IMR-90 (cell line): ENCODE measurements at regions not wholly inside any gene's neighbourhood (a gene's known extent, or its start where the extent isn't known, plus 50 kb on each side); places are given as distances from the start of the nearest gene placed in this dataset.

Source experiments
- ATAC-seq: fragments of 200-7000 bp; cut with Tn5 transposase; 2 replicates; pipeline ENCODE4 v1.9.1; 2020; ENCODE audit warnings: low read depth, mild to moderate bottlenecking, moderate library complexity
- BruUV-seq: library from RNA; stranded (reverse); fragments of 400-500 nt; replicated peaks from 2 replicates; lab custom pipeline; 2021; lab: Mats Ljungman, UMichigan
- CTCF ChIA-PET: fragments of 300-600 bp; formaldehyde crosslinking; extraction: SDS; loops from one replicate; lab custom pipeline; 2021; ENCODE audit warnings: antibody characterized with exemption; lab: Yijun Ruan, JAX
- POLR2A ChIA-PET: fragments of 300-600 bp; sonication (Branson Sonifier 250); formaldehyde crosslinking; loops from one replicate; lab custom pipeline; 2022; ENCODE audit warnings: antibody characterized with exemption; ENCODE audit not compliant: unreplicated experiment; lab: Charles Lee
- DNase-seq: peaks from one replicate; pipeline ENCODE4 v3.0.0; 2013
- H2AFZ ChIP-seq: replicated peaks from 2 replicates; pipeline ENCODE3; 2013; ENCODE audit warnings: low read length, mild to moderate bottlenecking; ENCODE audit not compliant: poor library complexity
- H2AK5ac ChIP-seq: 2 replicates; pipeline ENCODE4 v1.6.1; 2013; ENCODE audit warnings: low read depth, low read length, inconsistent platforms
- H2AK9ac ChIP-seq: replicated peaks from 2 replicates; pipeline ENCODE3; 2013; ENCODE audit warnings: mild to moderate bottlenecking, low read depth, low read length, moderate library complexity; ENCODE audit not compliant: poor library complexity
- H2BK120ac ChIP-seq: 2 replicates; pipeline ENCODE4 v1.6.1; 2013; ENCODE audit warnings: low read depth, low read length, inconsistent platforms
- H2BK15ac ChIP-seq: 3 replicates; pipeline ENCODE4 v1.6.1; 2013; ENCODE audit warnings: low read depth, low read length, inconsistent platforms
- H2BK20ac ChIP-seq: 2 replicates; pipeline ENCODE4 v1.6.1; 2013; ENCODE audit warnings: low read depth, mild to moderate bottlenecking, inconsistent platforms, low read length, moderate library complexity
- H2BK5ac ChIP-seq: 2 replicates; pipeline ENCODE4 v1.6.1; 2013; ENCODE audit warnings: mild to moderate bottlenecking, low read depth, low read length, inconsistent platforms; ENCODE audit not compliant: poor library complexity, severe bottlenecking
- H3K14ac ChIP-seq: replicated peaks from 2 replicates; pipeline ENCODE4 v1.6.1; 2013; ENCODE audit warnings: low read depth, low read length, inconsistent platforms
- H3K18ac ChIP-seq: 2 replicates; pipeline ENCODE4 v1.6.1; 2013; ENCODE audit warnings: low read depth, low read length, control low read depth
- H3K23ac ChIP-seq: 2 replicates; pipeline ENCODE4 v1.6.1; 2013; ENCODE audit warnings: low read depth, low read length, inconsistent platforms
- H3K27ac ChIP-seq: 2 replicates; pipeline ENCODE4 v1.5.1; 2013; ENCODE audit warnings: mild to moderate bottlenecking, control low read depth, low read length; ENCODE audit not compliant: insufficient read depth
- H3K27me3 ChIP-seq: 2 replicates; pipeline ENCODE4 v1.6.1; 2013; ENCODE audit warnings: low read length; ENCODE audit not compliant: control insufficient read depth, insufficient read depth
- H3K36me3 ChIP-seq: 2 replicates; pipeline ENCODE4 v1.6.1; 2013; ENCODE audit warnings: low read length, mixed read lengths; ENCODE audit not compliant: control insufficient read depth, insufficient read depth
- H3K4ac ChIP-seq: 2 replicates; pipeline ENCODE4 v1.6.1; 2013; ENCODE audit warnings: low read depth, low read length, inconsistent platforms
- H3K4me1 ChIP-seq: 2 replicates; pipeline ENCODE4 v1.6.1; 2013; ENCODE audit warnings: low read length, mixed read lengths; ENCODE audit not compliant: control insufficient read depth, insufficient read depth
- H3K4me2 ChIP-seq: 2 replicates; pipeline ENCODE4 v1.6.1; 2013; ENCODE audit warnings: low read depth, mild to moderate bottlenecking, control low read depth, low read length, moderate library complexity
- H3K4me3 ChIP-seq: 2 replicates; pipeline ENCODE4 v1.5.1; 2013; ENCODE audit warnings: low read depth, mild to moderate bottlenecking, control low read depth, low read length, moderate library complexity; ENCODE audit not compliant: insufficient read depth
- H3K56ac ChIP-seq: 2 replicates; pipeline ENCODE4 v1.6.1; 2013; ENCODE audit warnings: low read length, inconsistent platforms; ENCODE audit not compliant: insufficient read depth; ENCODE audit errors: extremely low read depth
- H3K79me1 ChIP-seq, 2 experiments: 2 replicates each; pipeline ENCODE4 v1.6.1; 2013; ENCODE audit warnings: low read length in 2 of 2, inconsistent platforms in 1 of 2, low read depth in 1 of 2
- H3K9ac ChIP-seq: 2 replicates; pipeline ENCODE4 v1.6.1; 2013; ENCODE audit warnings: low read depth, low read length, control low read depth
- H3K9me1 ChIP-seq: 2 replicates; pipeline ENCODE4 v1.6.1; 2013; ENCODE audit warnings: low read length, inconsistent platforms; ENCODE audit not compliant: insufficient read depth
- H3K9me3 ChIP-seq: 2 replicates; pipeline ENCODE4 v1.6.1; 2013; ENCODE audit warnings: low read length; ENCODE audit not compliant: control insufficient read depth, insufficient read depth
- H4K20me1 ChIP-seq: 2 replicates; pipeline ENCODE4 v1.6.1; 2013; ENCODE audit warnings: low read length, inconsistent platforms; ENCODE audit not compliant: insufficient read depth
- H4K5ac ChIP-seq: 2 replicates; pipeline ENCODE4 v1.6.1; 2013; ENCODE audit warnings: mild to moderate bottlenecking, low read depth, low read length, control low read depth
- H4K8ac ChIP-seq, 2 experiments: 2 replicates each; pipeline ENCODE4 v1.6.1; 2013; ENCODE audit warnings: low read depth in 2 of 2, low read length in 2 of 2, control low read depth in 1 of 2, inconsistent platforms in 1 of 2
- H4K91ac ChIP-seq: 2 replicates; pipeline ENCODE4 v1.6.1; 2013; ENCODE audit warnings: low read depth, low read length, inconsistent platforms; ENCODE audit not compliant: insufficient read depth
- CEBPB ChIP-seq: IDR thresholded peaks from 2 replicates; pipeline ENCODE4 v1.6.1; 2012; ENCODE audit warnings: low read depth, low read length, improper control_type of control experiment
- CHD1 ChIP-seq: IDR thresholded peaks from 2 replicates; pipeline ENCODE4 v1.6.1; 2012; ENCODE audit warnings: low read depth, low read length, improper control_type of control experiment
- FOS ChIP-seq: fragments of 150-350 bp; IDR thresholded peaks from 2 replicates; pipeline ENCODE4 v1.6.1; 2016; ENCODE audit warnings: low read depth, low read length
- MAFK ChIP-seq: IDR thresholded peaks from 2 replicates; pipeline ENCODE4 v1.6.1; 2012; ENCODE audit warnings: low read depth, low read length, improper control_type of control experiment
- MAZ ChIP-seq: IDR thresholded peaks from 2 replicates; pipeline ENCODE4 v1.6.1; 2012; ENCODE audit warnings: low read depth, mild to moderate bottlenecking, low read length, improper control_type of control experiment, moderate library complexity, borderline replicate concordance
- MXI1 ChIP-seq: IDR thresholded peaks from 2 replicates; pipeline ENCODE4 v1.6.1; 2012; ENCODE audit warnings: low read depth, mild to moderate bottlenecking, low read length, moderate library complexity, borderline replicate concordance
- NFE2L2 ChIP-seq: fragments of 150-350 bp; IDR thresholded peaks from 2 replicates; pipeline ENCODE4 v1.6.1; 2016; ENCODE audit warnings: low read depth, mild to moderate bottlenecking, low read length
- RAD21 ChIP-seq: IDR thresholded peaks from 2 replicates; pipeline ENCODE4 v1.6.1; 2012; ENCODE audit warnings: low read length, improper control_type of control experiment
- RCOR1 ChIP-seq: IDR thresholded peaks from 2 replicates; pipeline ENCODE4 v1.6.1; 2012; ENCODE audit warnings: mild to moderate bottlenecking, low read length, improper control_type of control experiment; ENCODE audit not compliant: insufficient replicate concordance
- WGBS, 2 experiments: methylation state at CpG; one replicate each; pipeline versions ENCODE4 v1.1.5 to v1.1.7; 2013; ENCODE audit warnings: missing lambda C conversion rate in 2 of 2; ENCODE audit not compliant: insufficient read length in 1 of 2; ENCODE audit errors: extremely low coverage in 2 of 2; 5-methylcytosine and 5-hydroxymethylcytosine counted together
- dilution Hi-C: fragments of 300-500 bp; cut with HindIII; formaldehyde crosslinking; loops from one replicate; pipeline ENCODE4 v1.14.3; 2018; ENCODE audit warnings: low sequenced_read_pairs; ENCODE audit not compliant: unreplicated experiment
- in situ Hi-C: fragments of 300-500 bp; cut with MboI; formaldehyde crosslinking; loops from 3 replicates; pipeline ENCODE4 v1.14.3; 2019; ENCODE audit warnings: low sequenced_read_pairs, inconsistent platforms, mixed read lengths
- intact Hi-C: fragments of 100-400 bp; cut with micrococcal nuclease; formaldehyde crosslinking; loops from 2 replicates; pipeline ENCODE4 v1.10.0; 2022
- TF ChIP-seq, protein P1 (sequence below): fragments of 150-350 bp; IDR thresholded peaks from 2 replicates; pipeline ENCODE4 v1.6.1; 2017; ENCODE audit warnings: mild to moderate bottlenecking, antibody characterized with exemption, low read length, low read depth
- TF ChIP-seq, protein P2 (sequence below): fragments of 150-350 bp; IDR thresholded peaks from 2 replicates; pipeline ENCODE4 v1.6.1; 2016; ENCODE audit warnings: low read depth, mild to moderate bottlenecking, low read length, moderate library complexity, borderline replicate concordance
- TF ChIP-seq, protein P3 (sequence below): conservative IDR thresholded peaks from 2 replicates; pipeline ENCODE4 v1.5.1; 2012; ENCODE audit warnings: mild to moderate bottlenecking, low read depth, low read length, improper control_type of control experiment

DNA sequence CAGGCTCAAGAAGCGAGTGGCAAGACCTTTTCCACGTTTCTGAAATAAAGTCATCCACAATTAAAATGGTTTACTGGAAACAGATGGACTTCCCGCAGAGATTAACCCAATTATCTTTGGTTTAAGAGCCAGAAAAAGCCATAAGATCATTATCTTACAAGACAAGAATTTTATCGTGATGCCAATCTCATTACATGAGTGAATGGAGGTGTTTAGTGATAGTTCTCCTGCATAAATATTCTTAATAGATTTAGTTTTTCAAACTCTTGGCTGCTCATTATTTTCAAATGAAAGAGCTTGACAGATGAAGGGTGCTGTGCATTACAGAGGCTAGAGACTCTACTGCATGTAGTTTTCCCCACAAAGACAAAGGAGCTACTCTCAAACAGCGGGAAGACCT is 1028.4 kb upstream of the PIK3C3 start:
- Histone ChIP-seq H3K27me3 (no peaks in the 10 kb centered on the region), H3K14ac (no peak overlapping the region), H4K91ac (no peak overlapping the region), H3K4me3 (no peak overlapping the region), H3K27ac (no peak overlapping the region), H2BK15ac (no peak overlapping the region), H2AFZ (no peak overlapping the region), H3K9me1 (no peaks in the 10 kb centered on the region), H2BK5ac (no peak overlapping the region), H4K20me1 (no peaks in the 10 kb centered on the region), H3K9ac (no peak overlapping the region), H3K4ac (no peak overlapping the region), H4K5ac (no peak overlapping the region), H3K4me1 (no peaks in the 10 kb centered on the region), H3K56ac (no peak overlapping the region), H3K9me3 (no peaks in the 10 kb centered on the region), H3K36me3 (no peaks in the 10 kb centered on the region), H3K18ac (no peak overlapping the region), H2BK20ac (no peak overlapping the region), H3K23ac (no peak overlapping the region), H2AK9ac (no peak overlapping the region), H3K4me2 (no peak overlapping the region), H4K8ac (no peak overlapping the region), H2BK120ac (no peak overlapping the region), H3K79me1 (no peaks in the 10 kb centered on the region), H2AK5ac (no peak overlapping the region)
- no CpG with 5 or more reads among the region's 5 CpGs for WGBS, 2 experiments
- no TSS peak for BruUV-seq
- in situ Hi-C loops (no loop called here), dilution Hi-C loops (no loop called here), intact Hi-C loops (no loop called here)
- DNase-seq (no peak), ATAC-seq (no peak)
- ChIA-PET CTCF (no interaction called here), POLR2A (no interaction called here)
- TF ChIP-seq CEBPB (no peak), NFE2L2 (no peak), CHD1 (no peak), MAZ (no peak), RAD21 (no peak), FOS (no peak), MXI1 (no peak), RCOR1 (no peak), MAFK (no peak)
- TF ChIP-seq, protein P1, sequence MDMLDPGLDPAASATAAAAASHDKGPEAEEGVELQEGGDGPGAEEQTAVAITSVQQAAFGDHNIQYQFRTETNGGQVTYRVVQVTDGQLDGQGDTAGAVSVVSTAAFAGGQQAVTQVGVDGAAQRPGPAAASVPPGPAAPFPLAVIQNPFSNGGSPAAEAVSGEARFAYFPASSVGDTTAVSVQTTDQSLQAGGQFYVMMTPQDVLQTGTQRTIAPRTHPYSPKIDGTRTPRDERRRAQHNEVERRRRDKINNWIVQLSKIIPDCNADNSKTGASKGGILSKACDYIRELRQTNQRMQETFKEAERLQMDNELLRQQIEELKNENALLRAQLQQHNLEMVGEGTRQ: no peak
- TF ChIP-seq, protein P2, sequence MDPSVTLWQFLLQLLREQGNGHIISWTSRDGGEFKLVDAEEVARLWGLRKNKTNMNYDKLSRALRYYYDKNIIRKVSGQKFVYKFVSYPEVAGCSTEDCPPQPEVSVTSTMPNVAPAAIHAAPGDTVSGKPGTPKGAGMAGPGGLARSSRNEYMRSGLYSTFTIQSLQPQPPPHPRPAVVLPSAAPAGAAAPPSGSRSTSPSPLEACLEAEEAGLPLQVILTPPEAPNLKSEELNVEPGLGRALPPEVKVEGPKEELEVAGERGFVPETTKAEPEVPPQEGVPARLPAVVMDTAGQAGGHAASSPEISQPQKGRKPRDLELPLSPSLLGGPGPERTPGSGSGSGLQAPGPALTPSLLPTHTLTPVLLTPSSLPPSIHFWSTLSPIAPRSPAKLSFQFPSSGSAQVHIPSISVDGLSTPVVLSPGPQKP: no peak
- TF ChIP-seq, protein P3, sequence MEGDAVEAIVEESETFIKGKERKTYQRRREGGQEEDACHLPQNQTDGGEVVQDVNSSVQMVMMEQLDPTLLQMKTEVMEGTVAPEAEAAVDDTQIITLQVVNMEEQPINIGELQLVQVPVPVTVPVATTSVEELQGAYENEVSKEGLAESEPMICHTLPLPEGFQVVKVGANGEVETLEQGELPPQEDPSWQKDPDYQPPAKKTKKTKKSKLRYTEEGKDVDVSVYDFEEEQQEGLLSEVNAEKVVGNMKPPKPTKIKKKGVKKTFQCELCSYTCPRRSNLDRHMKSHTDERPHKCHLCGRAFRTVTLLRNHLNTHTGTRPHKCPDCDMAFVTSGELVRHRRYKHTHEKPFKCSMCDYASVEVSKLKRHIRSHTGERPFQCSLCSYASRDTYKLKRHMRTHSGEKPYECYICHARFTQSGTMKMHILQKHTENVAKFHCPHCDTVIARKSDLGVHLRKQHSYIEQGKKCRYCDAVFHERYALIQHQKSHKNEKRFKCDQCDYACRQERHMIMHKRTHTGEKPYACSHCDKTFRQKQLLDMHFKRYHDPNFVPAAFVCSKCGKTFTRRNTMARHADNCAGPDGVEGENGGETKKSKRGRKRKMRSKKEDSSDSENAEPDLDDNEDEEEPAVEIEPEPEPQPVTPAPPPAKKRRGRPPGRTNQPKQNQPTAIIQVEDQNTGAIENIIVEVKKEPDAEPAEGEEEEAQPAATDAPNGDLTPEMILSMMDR: no peak
